ENCODE measurements at regions not wholly inside any gene's neighbourhood (a gene's known extent, or its start where the extent isn't known, plus 50 kb on each side); places are given as distances from the start of the nearest gene placed in this dataset.

DNA sequence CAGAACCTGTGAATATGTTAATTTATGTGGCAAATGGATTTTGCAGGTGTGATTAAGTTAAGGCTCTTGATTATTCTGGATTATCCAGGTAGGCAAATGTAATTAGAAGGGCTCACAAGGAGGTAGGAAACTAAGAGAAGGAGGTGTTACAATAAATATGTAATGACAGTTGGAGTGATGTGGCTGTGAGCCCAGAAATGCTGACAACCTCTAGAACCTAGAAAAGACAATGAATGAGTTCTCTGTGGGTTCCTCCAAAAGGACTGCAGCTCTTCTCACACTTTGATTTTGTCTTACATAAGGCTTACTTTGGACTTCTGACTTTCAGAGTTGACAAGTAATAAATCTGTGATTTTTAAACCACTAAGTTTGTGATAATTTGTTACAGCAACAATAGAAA lies 406.6 kb upstream of the EPHA7 start:
- Mint-ChIP-seq H3K4me3 (no peak overlapping the region), H3K27me3 (ENCODE audit: insufficient read depth, low read depth) (peaks cover 6% of the 10 kb centered on the region), H3K9me3 (peaks cover 6% of the 10 kb centered on the region), H3K4me1 (no peaks in the 10 kb centered on the region), H3K27ac (no peak overlapping the region), H3K36me3 (peaks cover 2% of the 10 kb centered on the region)
- Histone ChIP-seq H3K9ac (no peak overlapping the region), H4K20me1 (ENCODE audit: low read depth) (no peaks in the 10 kb centered on the region), H3F3A (ENCODE audit: low read depth) (peaks cover 6% of the 10 kb centered on the region), H3K9me3 (ENCODE audit: low read depth) (no peaks in the 10 kb centered on the region), H3K4me1 (peaks cover 21% of the 10 kb centered on the region), H3K79me2 (ENCODE audit: low read depth) (no peaks in the 10 kb centered on the region), H2AFZ (replicated peaks) (no peak overlapping the region), H3K36me3 (peaks cover 10% of the 10 kb centered on the region), H3K4me2 (no peak overlapping the region), H3K4me3 (no peak overlapping the region), H3K27ac (no peak overlapping the region), H3K27me3 (no peaks in the 10 kb centered on the region)
- DNase-seq (ENCODE audit: low spot score) = no peak
- TF ChIP-seq, protein P1, sequence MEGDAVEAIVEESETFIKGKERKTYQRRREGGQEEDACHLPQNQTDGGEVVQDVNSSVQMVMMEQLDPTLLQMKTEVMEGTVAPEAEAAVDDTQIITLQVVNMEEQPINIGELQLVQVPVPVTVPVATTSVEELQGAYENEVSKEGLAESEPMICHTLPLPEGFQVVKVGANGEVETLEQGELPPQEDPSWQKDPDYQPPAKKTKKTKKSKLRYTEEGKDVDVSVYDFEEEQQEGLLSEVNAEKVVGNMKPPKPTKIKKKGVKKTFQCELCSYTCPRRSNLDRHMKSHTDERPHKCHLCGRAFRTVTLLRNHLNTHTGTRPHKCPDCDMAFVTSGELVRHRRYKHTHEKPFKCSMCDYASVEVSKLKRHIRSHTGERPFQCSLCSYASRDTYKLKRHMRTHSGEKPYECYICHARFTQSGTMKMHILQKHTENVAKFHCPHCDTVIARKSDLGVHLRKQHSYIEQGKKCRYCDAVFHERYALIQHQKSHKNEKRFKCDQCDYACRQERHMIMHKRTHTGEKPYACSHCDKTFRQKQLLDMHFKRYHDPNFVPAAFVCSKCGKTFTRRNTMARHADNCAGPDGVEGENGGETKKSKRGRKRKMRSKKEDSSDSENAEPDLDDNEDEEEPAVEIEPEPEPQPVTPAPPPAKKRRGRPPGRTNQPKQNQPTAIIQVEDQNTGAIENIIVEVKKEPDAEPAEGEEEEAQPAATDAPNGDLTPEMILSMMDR (IDR thresholded peaks at IDR 0.05) = no peak
- TF ChIP-seq EZH2phosphoT487 (IDR thresholded peaks at IDR 0.05) (no peak), EZH2 (IDR thresholded peaks at IDR 0.05) (no peak)

DNA sequence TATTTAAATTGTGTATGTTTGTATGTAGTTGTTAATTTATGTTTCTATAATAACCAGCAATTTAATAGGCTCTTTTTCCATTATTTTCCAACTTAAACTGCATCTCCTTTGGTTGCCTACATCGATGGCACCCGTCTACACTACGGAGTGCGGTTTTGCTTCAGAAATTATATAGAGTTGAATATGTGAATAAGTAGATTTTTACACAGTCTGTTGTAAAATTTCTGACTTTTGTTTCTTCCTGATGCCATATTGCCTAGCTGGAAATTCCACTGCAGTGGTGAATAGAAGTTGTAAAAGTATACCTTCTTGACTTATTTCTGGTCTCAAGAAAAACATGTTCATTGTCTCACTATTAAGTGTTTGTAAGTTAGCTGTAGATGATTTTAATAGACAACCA lies 404.1 kb upstream of the EPHA7 start:
- Histone ChIP-seq H4K20me1 (ENCODE audit: low read depth) (no peaks in the 10 kb centered on the region), H3K36me3 (peaks cover 10% of the 10 kb centered on the region), H3K27me3 (no peaks in the 10 kb centered on the region), H3K4me3 (no peak overlapping the region), H3K9me3 (ENCODE audit: low read depth) (no peaks in the 10 kb centered on the region), H3K9ac (no peak overlapping the region), H3F3A (ENCODE audit: low read depth) (peaks cover 4% of the 10 kb centered on the region), H3K4me2 (no peak overlapping the region), H3K27ac (no peak overlapping the region), H2AFZ (replicated peaks) (no peak overlapping the region), H3K79me2 (ENCODE audit: low read depth) (no peaks in the 10 kb centered on the region), H3K4me1 (peaks cover 14% of the 10 kb centered on the region)
- Mint-ChIP-seq H3K36me3 (peaks cover 2% of the 10 kb centered on the region), H3K27ac (no peak overlapping the region), H3K27me3 (ENCODE audit: insufficient read depth, low read depth) (peaks cover 2% of the 10 kb centered on the region), H3K4me3 (no peak overlapping the region), H3K9me3 (peaks cover 3% of the 10 kb centered on the region), H3K4me1 (peaks cover 5% of the 10 kb centered on the region)
- no peak for DNase-seq (ENCODE audit: low spot score)
- TF ChIP-seq EZH2 (IDR thresholded peaks at IDR 0.05) = no peak
- TF ChIP-seq EZH2phosphoT487 (IDR thresholded peaks at IDR 0.05) = no peak
- TF ChIP-seq, protein P1 (IDR thresholded peaks at IDR 0.05) = no peak

DNA sequence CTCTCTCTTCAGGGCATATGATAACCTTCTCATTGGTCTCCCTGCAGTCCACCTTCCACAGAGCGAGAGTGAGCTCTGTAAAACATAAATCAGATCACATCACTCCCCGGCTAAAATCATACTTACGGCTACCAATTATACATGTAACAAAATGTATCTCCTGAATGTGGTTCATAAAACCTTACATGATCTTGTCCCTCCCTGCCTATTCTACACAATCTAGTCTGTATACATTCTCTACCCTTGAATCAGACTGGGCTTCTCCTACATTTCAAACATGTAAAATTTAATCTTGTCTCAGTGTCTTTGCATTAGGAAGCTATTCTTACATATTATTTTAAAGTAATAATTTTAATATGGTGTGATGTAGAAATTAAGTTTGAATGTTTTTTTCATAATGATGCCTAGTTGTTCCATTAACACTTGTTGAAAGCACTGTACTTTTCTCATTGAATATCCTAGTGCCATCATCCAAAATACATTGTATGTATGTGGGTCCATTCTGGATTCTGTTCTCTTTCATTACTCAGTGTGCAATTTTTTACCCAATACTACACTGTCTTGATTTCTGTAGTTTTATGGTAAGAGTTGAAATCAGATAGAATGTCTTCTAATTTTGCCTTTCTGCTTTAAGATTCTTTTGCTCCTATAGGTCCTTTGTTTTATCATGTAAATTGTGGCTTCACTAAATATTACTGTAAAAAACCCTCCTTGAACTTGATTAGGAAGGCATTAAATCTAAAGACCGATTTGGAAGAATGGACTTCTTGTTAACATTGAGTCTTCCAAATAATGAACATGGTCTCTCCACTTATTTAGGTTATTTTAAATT lies 403.3 kb upstream of the EPHA7 start:
- peaks cover 5% of the 10 kb centered on the region for H3K4me1 Mint-ChIP-seq
- H3K4me3 Mint-ChIP-seq = no peak overlapping the region
- H3K36me3 Mint-ChIP-seq = peaks cover 2% of the 10 kb centered on the region
- Histone ChIP-seq H3F3A (ENCODE audit: low read depth) (peaks cover 4% of the 10 kb centered on the region), H3K4me2 (no peak overlapping the region), H3K79me2 (ENCODE audit: low read depth) (no peaks in the 10 kb centered on the region), H4K20me1 (ENCODE audit: low read depth) (no peaks in the 10 kb centered on the region), H3K4me3 (no peak overlapping the region), H3K27me3 (no peaks in the 10 kb centered on the region), H3K9me3 (ENCODE audit: low read depth) (no peaks in the 10 kb centered on the region), H2AFZ (replicated peaks) (no peak overlapping the region), H3K4me1 (peaks cover 10% of the 10 kb centered on the region), H3K27ac (no peak overlapping the region), H3K36me3 (peaks cover 10% of the 10 kb centered on the region), H3K9ac (no peak overlapping the region)
- no peak for TF ChIP-seq EZH2 (IDR thresholded peaks at IDR 0.05)
- TF ChIP-seq, protein P1 (IDR thresholded peaks at IDR 0.05) = no peak
- TF ChIP-seq EZH2phosphoT487 (IDR thresholded peaks at IDR 0.05) = no peak
- no peak overlapping the region for H3K27ac Mint-ChIP-seq
- no peaks in the 10 kb centered on the region for H3K27me3 Mint-ChIP-seq (ENCODE audit: insufficient read depth, low read depth)
- peaks cover 3% of the 10 kb centered on the region for H3K9me3 Mint-ChIP-seq
- no peak for DNase-seq (ENCODE audit: low spot score)

All from neural progenitor cell (in vitro differentiated cells).